Gastroesophageal sphincter (tissue), 2 donors: ENCODE measurements at regions not wholly inside any gene's neighbourhood (a gene's known extent, or its start where the extent isn't known, plus 50 kb on each side); places are given as distances from the start of the nearest gene placed in this dataset.

Experiments
- EP300 ChIP-seq: sonication (generic); formaldehyde crosslinking; IDR thresholded peaks from one replicate; pipeline ENCODE4 v1.6.1; 2017; ENCODE audit warnings: antibody characterized with exemption, mild to moderate bottlenecking
- POLR2A ChIP-seq, 2 donors: fragments of 450-650 bp; IDR thresholded peaks; one replicate each; pipeline ENCODE4 v1.6.1; 2017; ENCODE audit warnings: antibody characterized with exemption in 2 of 2, mild to moderate bottlenecking in 2 of 2, moderate library complexity in 1 of 2
- POLR2AphosphoS5 ChIP-seq: sonication (generic); formaldehyde crosslinking; IDR thresholded peaks from one replicate; pipeline ENCODE4 v1.6.1; 2017; ENCODE audit warnings: antibody characterized with exemption

- no peak for TF ChIP-seq POLR2A (IDR thresholded peaks at IDR 0.05)
- TF ChIP-seq POLR2AphosphoS5: no peak
- TF ChIP-seq EP300: no peak
Observed at GRCh38 chr6:74914888-74915287, 291.0 kb downstream of the COL12A1 start.
